ENCODE measurements at regions not wholly inside any gene's neighbourhood (a gene's known extent, or its start where the extent isn't known, plus 50 kb on each side); places are given as distances from the start of the nearest gene placed in this dataset.
"Not testable (repeated sequence)": the region's sequence is repeated elsewhere in the genome, so short reads cannot be mapped to it uniquely, and the experiment has no call there.

- DNase-seq: peak; percentile 3
Observed at GRCh38 chr2:220585241-220585640, 957.8 kb downstream of the SLC4A3 start.

- DNase-seq: no peak
Observed at GRCh38 chr2:220586980-220587530, 959.6 kb downstream of the SLC4A3 start.

GRCh38 chr2:220588148-220588547, 960.7 kb downstream of the SLC4A3 start:
- DNase-seq: no peak

- no peak for DNase-seq
Observed at GRCh38 chr2:220590476-220590875, 963.0 kb downstream of the SLC4A3 start.

- no peak for DNase-seq
Observed at GRCh38 chr2:220593526-220593925, 966.1 kb downstream of the SLC4A3 start.

- DNase-seq: no peak
Observed at GRCh38 chr2:220601674-220602073, 970.4 kb downstream of the EPHA4 start.

- not testable (repeated sequence) for DNase-seq
Observed at GRCh38 chr2:220613004-220613403, 959.1 kb downstream of the EPHA4 start.

- no peak for DNase-seq
Observed at GRCh38 chr2:220614064-220614463, 958.0 kb downstream of the EPHA4 start.

- no peak for DNase-seq
Observed at GRCh38 chr2:220619525-220620220, 952.4 kb downstream of the EPHA4 start.

GRCh38 chr2:220626603-220627002, 945.5 kb downstream of the EPHA4 start:
- no peak for DNase-seq

GRCh38 chr2:220628252-220628651, 943.9 kb downstream of the EPHA4 start:
- DNase-seq: no peak

GRCh38 chr2:220641137-220641536, 931.0 kb downstream of the EPHA4 start:
- no peak for DNase-seq

- no peak for DNase-seq
Observed at GRCh38 chr2:220646424-220646823, 925.7 kb downstream of the EPHA4 start.

GRCh38 chr2:220648628-220649027, 923.5 kb downstream of the EPHA4 start:
- no peak for DNase-seq

- no peak for DNase-seq
Observed at GRCh38 chr2:220653776-220654175, 918.3 kb downstream of the EPHA4 start.

GRCh38 chr2:220654322-220654721, 917.8 kb downstream of the EPHA4 start:
- DNase-seq: no peak

- DNase-seq: no peak
Observed at GRCh38 chr2:220660277-220661145, 911.6 kb downstream of the EPHA4 start.

GRCh38 chr2:220662431-220662830, 909.7 kb downstream of the EPHA4 start:
- no peak for DNase-seq

- DNase-seq: no peak
Observed at GRCh38 chr2:220663065-220663464, 909.0 kb downstream of the EPHA4 start.

- no peak for DNase-seq
Observed at GRCh38 chr2:220664272-220665107, 907.6 kb downstream of the EPHA4 start.

- DNase-seq: no peak
Observed at GRCh38 chr2:220665108-220665471, 907.0 kb downstream of the EPHA4 start.

- no peak for DNase-seq
Observed at GRCh38 chr2:220669324-220669723, 902.8 kb downstream of the EPHA4 start.

GRCh38 chr2:220670511-220670910, 901.6 kb downstream of the EPHA4 start:
- no peak for DNase-seq

Data from amniotic stem cell (primary cell).